ENCODE measurements at regions not wholly inside any gene's neighbourhood (a gene's known extent, or its start where the extent isn't known, plus 50 kb on each side); places are given as distances from the start of the nearest gene placed in this dataset.

DNA sequence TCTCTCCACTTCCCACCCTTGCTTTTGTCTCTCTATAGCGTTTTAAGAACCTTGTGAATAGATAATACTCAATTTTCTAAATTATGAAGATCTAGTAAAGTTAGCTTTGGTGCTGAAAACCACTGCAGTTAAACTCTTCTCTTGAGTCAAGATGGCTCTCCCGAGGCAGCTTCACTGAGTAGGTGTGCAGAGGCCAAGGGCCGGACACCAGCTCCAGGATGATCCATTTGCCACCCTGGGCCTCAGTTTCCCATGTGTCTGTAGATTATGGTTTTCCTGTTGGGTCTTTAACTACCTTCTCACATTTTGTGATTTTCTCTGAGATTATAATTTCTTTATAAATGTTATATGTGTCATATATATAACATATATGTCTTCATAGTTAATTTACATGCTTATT, 68.5 kb upstream of the SH3RF3 start:
- no peak for TF ChIP-seq CTCF (tag by site-specific recombination; IDR thresholded peaks at IDR 0.05)
- TF ChIP-seq ZNF354C (tag by site-specific recombination; IDR thresholded peaks at IDR 0.05; ENCODE audit: borderline replicate concordance, low read depth) = no peak
- TF ChIP-seq OVOL3 (tag by site-specific recombination; IDR thresholded peaks at IDR 0.05) = no peak
- no peak for TF ChIP-seq KLF9 (tag by site-specific recombination; IDR thresholded peaks at IDR 0.05; ENCODE audit: low read depth)
- TF ChIP-seq ZNF658 (tag by site-specific recombination; IDR thresholded peaks at IDR 0.05) = no peak
